T-cell (primary cell): ENCODE measurements at regions not wholly inside any gene's neighbourhood (a gene's known extent, or its start where the extent isn't known, plus 50 kb on each side); places are given as distances from the start of the nearest gene placed in this dataset.

Experiments used
- ATAC-seq, 4 experiments: fragments of 200-7000 bp in 3 of 4; fragments of 150-1000 bp in 1 of 4; cut with Tn5 transposase; replicated peaks in 1 of 4; 1 replicate in 3 of 4; 2 replicates in 1 of 4; pipeline ENCODE4 v1.10.0; 2021; ENCODE audit warnings: moderate library complexity in 3 of 4, mild to moderate bottlenecking in 2 of 4, moderate number of reproducible peaks in 1 of 4
- CTCF ChIA-PET, 2 donors: fragments of 300-600 bp; sonication (Branson Sonifier 250); formaldehyde crosslinking; loops; one replicate each; lab custom pipeline; 2022; ENCODE audit warnings: antibody characterized with exemption in 2 of 2; lab: Charles Lee
- POLR2A ChIA-PET, 2 donors: fragments of 300-600 bp; sonication (Branson Sonifier 250); formaldehyde crosslinking; loops; one replicate each; lab custom pipeline; 2022; ENCODE audit warnings: antibody characterized with exemption in 2 of 2; lab: Charles Lee
- DNase-seq, 35 experiments: peaks; one replicate each; pipeline versions ENCODE4 v3.0.0 to v3.0.0-alpha.2; 2013 to 2023
- H3K27ac ChIP-seq: one replicate; pipeline ENCODE4 v1.5.1; 2013; ENCODE audit warnings: low read length
- H3K27me3 ChIP-seq, 2 experiments: replicated peaks in 1 of 2; 1 replicate in 1 of 2; 2 replicates in 1 of 2; pipeline versions ENCODE4 v1.6.1 to v1.7.0; 2013; ENCODE audit warnings: low read length in 1 of 2, mixed read lengths in 1 of 2; ENCODE audit not compliant: control insufficient read depth in 2 of 2, insufficient read depth in 2 of 2; ENCODE audit errors: extremely low read depth in 1 of 2
- H3K36me3 ChIP-seq, 2 donors: 1 replicate in 1 of 2; 2 replicates in 1 of 2; pipeline versions ENCODE4 v1.6.1 to v1.7.0; 2013; ENCODE audit warnings: low read length in 1 of 2; ENCODE audit not compliant: control insufficient read depth in 2 of 2, insufficient read depth in 1 of 2; ENCODE audit errors: extremely low read depth in 1 of 2
- H3K4me1 ChIP-seq, 2 experiments: 1 replicate in 1 of 2; 2 replicates in 1 of 2; pipeline versions ENCODE4 v1.6.1 to v1.7.0; 2013; ENCODE audit warnings: low read length in 2 of 2, mixed read lengths in 1 of 2; ENCODE audit not compliant: insufficient read depth in 2 of 2, control insufficient read depth in 1 of 2; ENCODE audit errors: extremely low read depth in 1 of 2
- H3K4me3 ChIP-seq, 2 donors: 1 replicate in 1 of 2; 2 replicates in 1 of 2; pipeline versions ENCODE4 v1.5.1 to v1.7.0; 2013; ENCODE audit warnings: mild to moderate bottlenecking in 2 of 2, low read length in 1 of 2, moderate library complexity in 1 of 2; ENCODE audit not compliant: control insufficient read depth in 1 of 2; ENCODE audit errors: extremely low read depth in 1 of 2
- H3K9me3 ChIP-seq: 2 replicates; pipeline ENCODE4 v1.7.0; 2013
- H3K27ac Mint-ChIP-seq, 2 donors: one replicate each; pipeline ENCODE4 v1.8.0; 2020 to 2021; ENCODE audit warnings: mild to moderate bottlenecking in 2 of 2, mixed read lengths in 2 of 2
- H3K27me3 Mint-ChIP-seq, 2 donors: one replicate each; pipeline ENCODE4 v1.8.0; 2021 to 2022; ENCODE audit warnings: mixed read lengths in 2 of 2
- H3K36me3 Mint-ChIP-seq: one replicate; pipeline ENCODE4 v1.8.0; 2021; ENCODE audit warnings: mixed read lengths
- H3K4me1 Mint-ChIP-seq, 3 donors: one replicate each; pipeline ENCODE4 v1.8.0; 2020 to 2022; ENCODE audit warnings: mixed read lengths in 3 of 3, mild to moderate bottlenecking in 1 of 3
- H3K4me3 Mint-ChIP-seq, 3 donors: one replicate each; pipeline ENCODE4 v1.8.0; 2020 to 2022; ENCODE audit warnings: mild to moderate bottlenecking in 3 of 3, mixed read lengths in 3 of 3, moderate library complexity in 3 of 3
- H3K9me3 Mint-ChIP-seq, 3 donors: one replicate each; pipeline ENCODE4 v1.8.0; 2020 to 2022; ENCODE audit warnings: mixed read lengths in 3 of 3
- whole genome bisulfite sequencing: methylation state at CpG from one replicate; pipeline ENCODE4 v1.1.5; 2013; ENCODE audit warnings: missing lambda C conversion rate; ENCODE audit not compliant: insufficient coverage; 5-methylcytosine and 5-hydroxymethylcytosine counted together

GRCh38 chr2:157946919-157947557, 70.9 kb upstream of the ACVR1 start:
- no CpG with 5 or more reads among the region's 1 CpG for WGBS
- H3K9me3 Mint-ChIP-seq = peaks cover 0 to 4% (median 0%) of the 10 kb centered on the region in 3 donors
- no peaks in the 10 kb centered on the region for H3K4me1 ChIP-seq

GRCh38 chr2:157940024-157940423, 63.9 kb upstream of the ACVR1 start:
- no peak for DNase-seq
- peaks cover 12 to 16% (median 12%) of the 10 kb centered on the region in 3 donors for H3K4me1 Mint-ChIP-seq
- H3K27ac Mint-ChIP-seq = no peak overlapping the region
- ChIA-PET CTCF (no interaction called here), POLR2A (no interaction called here)
- H3K36me3 ChIP-seq = no peaks in the 10 kb centered on the region
- peaks cover 0 to 5% of the 10 kb centered on the region in 2 experiments for H3K4me1 ChIP-seq
- WGBS = no CpG with 5 or more reads among the region's 3 CpGs
- H3K27me3 ChIP-seq = no peaks in the 10 kb centered on the region
- H3K36me3 Mint-ChIP-seq = no peaks in the 10 kb centered on the region
- H3K27me3 Mint-ChIP-seq = no peaks in the 10 kb centered on the region
- no peak overlapping the region for H3K4me3 Mint-ChIP-seq
- ATAC-seq = no peak
- H3K4me3 ChIP-seq = no peak overlapping the region
- no peak overlapping the region for H3K27ac ChIP-seq
- H3K9me3 ChIP-seq = no peaks in the 10 kb centered on the region
- H3K9me3 Mint-ChIP-seq = peaks cover 0 to 3% (median 0%) of the 10 kb centered on the region in 3 donors

More at GRCh38 chr2:157946919-157947557, 70.9 kb upstream of the ACVR1 start:
- ChIA-PET CTCF (no interaction called here), POLR2A (interaction anchor here in 1 of 2 donors (0.5 to 0.6 kb wide), 2 partner anchors 46 to 1668 kb away, joined by 3 read pairs; no protein-coding TSS in a partner anchor)
- no peaks in the 10 kb centered on the region for H3K36me3 ChIP-seq
- no peaks in the 10 kb centered on the region for H3K27me3 ChIP-seq
- H3K27ac ChIP-seq = no peak overlapping the region
- no peaks in the 10 kb centered on the region for H3K9me3 ChIP-seq
- H3K36me3 Mint-ChIP-seq = no peaks in the 10 kb centered on the region
- ATAC-seq (no peak), DNase-seq (no peak)
- H3K4me3 ChIP-seq = no peak overlapping the region
- H3K4me3 Mint-ChIP-seq = no peak overlapping the region
- H3K27ac Mint-ChIP-seq = no peak overlapping the region
- peaks cover 0 to 8% (median 3%) of the 10 kb centered on the region in 3 donors for H3K4me1 Mint-ChIP-seq
- H3K27me3 Mint-ChIP-seq = no peaks in the 10 kb centered on the region

- Mint-ChIP-seq H3K4me3 (no peak overlapping the region), H3K27me3 (no peaks in the 10 kb centered on the region), H3K9me3 (no peaks in the 10 kb centered on the region), H3K27ac (no peak overlapping the region), H3K4me1 (peaks cover 12 to 17% (median 13%) of the 10 kb centered on the region in 3 donors), H3K36me3 (no peaks in the 10 kb centered on the region)
- Histone ChIP-seq H3K27me3 (no peaks in the 10 kb centered on the region), H3K27ac (no peak overlapping the region), H3K36me3 (no peaks in the 10 kb centered on the region), H3K9me3 (no peaks in the 10 kb centered on the region), H3K4me1 (peaks cover 0 to 5% of the 10 kb centered on the region in 2 experiments), H3K4me3 (no peak overlapping the region)
- ChIA-PET CTCF (no interaction called here), POLR2A (no interaction called here)
- DNase-seq = no peak
- ATAC-seq = no peak
- WGBS = 84% methylated on average over 3 of the region's 3 CpGs
Observed at GRCh38 chr2:157938556-157938955, 62.4 kb upstream of the ACVR1 start.

GRCh38 chr2:157936406-157936805, 60.3 kb upstream of the ACVR1 start:
- no peak overlapping the region for H3K27ac Mint-ChIP-seq
- no peaks in the 10 kb centered on the region for H3K9me3 Mint-ChIP-seq
- ChIA-PET CTCF (no interaction called here), POLR2A (interaction anchor here in 1 of 2 donors (0.5 kb wide), 1 partner anchor 1320 kb away, joined by 6 read pairs; no protein-coding TSS in a partner anchor)
- Histone ChIP-seq H3K4me3 (no peak overlapping the region), H3K9me3 (no peaks in the 10 kb centered on the region), H3K27me3 (no peaks in the 10 kb centered on the region), H3K36me3 (no peaks in the 10 kb centered on the region), H3K4me1 (peaks cover 0 to 5% of the 10 kb centered on the region in 2 experiments), H3K27ac (no peak overlapping the region)
- peaks cover 12 to 17% (median 13%) of the 10 kb centered on the region in 3 donors for H3K4me1 Mint-ChIP-seq
- ATAC-seq (no peak), DNase-seq (no peak)
- no peak overlapping the region for H3K4me3 Mint-ChIP-seq
- no peaks in the 10 kb centered on the region for H3K36me3 Mint-ChIP-seq
- no CpG with 5 or more reads among the region's 1 CpG for WGBS
- H3K27me3 Mint-ChIP-seq = no peaks in the 10 kb centered on the region

GRCh38 chr2:157935378-157935906, 59.3 kb upstream of the ACVR1 start:
- Mint-ChIP-seq H3K36me3 (no peaks in the 10 kb centered on the region), H3K4me3 (no peak overlapping the region), H3K4me1 (peaks cover 12 to 17% (median 13%) of the 10 kb centered on the region in 3 donors), H3K9me3 (no peaks in the 10 kb centered on the region), H3K27me3 (no peaks in the 10 kb centered on the region), H3K27ac (no peak overlapping the region)
- ATAC-seq (no peak), DNase-seq (no peak)
- ChIA-PET CTCF (no interaction called here), POLR2A (no interaction called here)
- H3K4me3 ChIP-seq = no peak overlapping the region
- WGBS = no CpG with 5 or more reads among the region's 2 CpGs
- no peak overlapping the region for H3K27ac ChIP-seq
- H3K36me3 ChIP-seq = no peaks in the 10 kb centered on the region
- H3K27me3 ChIP-seq = no peaks in the 10 kb centered on the region
- H3K4me1 ChIP-seq = peaks cover 0 to 5% of the 10 kb centered on the region in 2 experiments
- no peaks in the 10 kb centered on the region for H3K9me3 ChIP-seq

- no peaks in the 10 kb centered on the region for H3K36me3 ChIP-seq
- POLR2A ChIA-PET = no interaction called here
- H3K4me3 Mint-ChIP-seq = no peak overlapping the region
- peaks cover 0 to 5% of the 10 kb centered on the region in 2 experiments for H3K4me1 ChIP-seq
- ATAC-seq (no peak), DNase-seq (no peak)
- CTCF ChIA-PET = no interaction called here
- H3K27ac Mint-ChIP-seq = no peak overlapping the region
- no peak overlapping the region for H3K4me3 ChIP-seq
- WGBS = no CpG with 5 or more reads among the region's 3 CpGs
- no peaks in the 10 kb centered on the region for H3K27me3 Mint-ChIP-seq
- no peaks in the 10 kb centered on the region for H3K27me3 ChIP-seq
- no peaks in the 10 kb centered on the region for H3K36me3 Mint-ChIP-seq
- H3K9me3 Mint-ChIP-seq = no peaks in the 10 kb centered on the region
- H3K9me3 ChIP-seq = no peaks in the 10 kb centered on the region
- H3K27ac ChIP-seq = no peak overlapping the region
- H3K4me1 Mint-ChIP-seq = peaks cover 12 to 17% (median 13%) of the 10 kb centered on the region in 3 donors
Observed at GRCh38 chr2:157934684-157935377, 58.7 kb upstream of the ACVR1 start.
